KMS-11 (cell line): ENCODE measurements at regions not wholly inside any gene's neighbourhood (a gene's known extent, or its start where the extent isn't known, plus 50 kb on each side); places are given as distances from the start of the nearest gene placed in this dataset.

Experiments
- H2AFZ ChIP-seq: fragments of 200-600 bp; sonication (generic); 2 replicates; pipeline ENCODE4 v1.6.1; 2016; ENCODE audit warnings: antibody characterized with exemption, mixed run types, low read depth
- H3K27ac ChIP-seq: fragments of 200-600 bp; sonication (generic); 2 replicates; pipeline ENCODE4 v1.6.1; 2016; ENCODE audit warnings: mild to moderate bottlenecking, mixed run types
- H3K27me3 ChIP-seq: fragments of 200-600 bp; sonication (generic); 2 replicates; pipeline ENCODE4 v1.6.1; 2017; ENCODE audit warnings: mild to moderate bottlenecking, low read depth, mixed run types, moderate library complexity; ENCODE audit not compliant: insufficient read depth
- H3K36me3 ChIP-seq: fragments of 200-600 bp; sonication (generic); 2 replicates; pipeline ENCODE4 v1.6.1; 2017; ENCODE audit warnings: mild to moderate bottlenecking, mixed run types; ENCODE audit not compliant: insufficient read depth
- H3K4me1 ChIP-seq: fragments of 200-600 bp; sonication (generic); 2 replicates; pipeline ENCODE4 v1.6.1; 2016; ENCODE audit warnings: mild to moderate bottlenecking, low read depth, mixed run types; ENCODE audit not compliant: poor library complexity, severe bottlenecking
- H3K4me2 ChIP-seq: fragments of 200-600 bp; sonication (generic); 2 replicates; pipeline ENCODE4 v1.7.0; 2016; ENCODE audit warnings: mild to moderate bottlenecking, mixed run types
- H3K4me3 ChIP-seq: fragments of 200-600 bp; sonication (generic); IDR thresholded peaks from 2 replicates; pipeline ENCODE4 v1.6.1; 2017; ENCODE audit warnings: low read depth, low read length, mixed read lengths; ENCODE audit not compliant: insufficient read depth
- H3K79me2 ChIP-seq: fragments of 200-600 bp; sonication (generic); 2 replicates; pipeline ENCODE4 v1.6.1; 2016; ENCODE audit warnings: low read depth, mixed run types; ENCODE audit not compliant: insufficient read depth
- H3K9ac ChIP-seq: fragments of 200-600 bp; sonication (generic); 2 replicates; pipeline ENCODE4 v1.6.1; 2016; ENCODE audit warnings: mild to moderate bottlenecking, mixed run types
- H4K20me1 ChIP-seq: fragments of 200-600 bp; sonication (generic); 2 replicates; pipeline ENCODE4 v1.6.1; 2016; ENCODE audit warnings: mild to moderate bottlenecking, mixed run types; ENCODE audit not compliant: insufficient read depth
- TF ChIP-seq, protein P1 (sequence below): fragments of 200-600 bp; sonication (generic); conservative IDR thresholded peaks from 2 replicates; pipeline ENCODE4 v1.6.1; 2017; ENCODE audit warnings: low read depth, mild to moderate bottlenecking, antibody characterized with exemption, low read length, moderate library complexity, mixed read lengths

DNA sequence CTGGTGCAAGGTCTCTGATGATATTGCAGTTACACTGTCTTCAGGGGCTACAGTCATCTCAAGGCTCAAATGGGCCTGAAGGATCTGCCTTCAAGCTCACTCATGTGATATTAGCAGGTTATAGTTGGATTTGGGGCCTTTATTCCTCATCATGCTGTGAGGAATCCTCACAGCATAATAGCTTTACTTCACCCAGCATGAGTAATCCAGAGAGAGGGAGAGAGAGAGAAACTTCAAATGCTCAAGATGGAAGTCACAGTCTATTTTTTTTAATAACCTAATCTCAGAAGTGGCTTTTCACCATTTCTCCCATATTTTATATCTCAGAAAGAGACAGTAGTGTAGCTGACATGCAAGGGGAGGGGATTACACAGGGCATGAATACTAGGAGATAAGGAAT, 658.7 kb downstream of the EPHA4 start:
- H3K4me2 ChIP-seq: no peak overlapping the region
- H3K27ac ChIP-seq: no peak overlapping the region
- H3K4me3 ChIP-seq: no peak overlapping the region
- H2AFZ ChIP-seq: no peak overlapping the region
- no peak overlapping the region for H3K9ac ChIP-seq
- no peaks in the 10 kb centered on the region for H3K27me3 ChIP-seq
- no peaks in the 10 kb centered on the region for H3K79me2 ChIP-seq
- TF ChIP-seq, protein P1, sequence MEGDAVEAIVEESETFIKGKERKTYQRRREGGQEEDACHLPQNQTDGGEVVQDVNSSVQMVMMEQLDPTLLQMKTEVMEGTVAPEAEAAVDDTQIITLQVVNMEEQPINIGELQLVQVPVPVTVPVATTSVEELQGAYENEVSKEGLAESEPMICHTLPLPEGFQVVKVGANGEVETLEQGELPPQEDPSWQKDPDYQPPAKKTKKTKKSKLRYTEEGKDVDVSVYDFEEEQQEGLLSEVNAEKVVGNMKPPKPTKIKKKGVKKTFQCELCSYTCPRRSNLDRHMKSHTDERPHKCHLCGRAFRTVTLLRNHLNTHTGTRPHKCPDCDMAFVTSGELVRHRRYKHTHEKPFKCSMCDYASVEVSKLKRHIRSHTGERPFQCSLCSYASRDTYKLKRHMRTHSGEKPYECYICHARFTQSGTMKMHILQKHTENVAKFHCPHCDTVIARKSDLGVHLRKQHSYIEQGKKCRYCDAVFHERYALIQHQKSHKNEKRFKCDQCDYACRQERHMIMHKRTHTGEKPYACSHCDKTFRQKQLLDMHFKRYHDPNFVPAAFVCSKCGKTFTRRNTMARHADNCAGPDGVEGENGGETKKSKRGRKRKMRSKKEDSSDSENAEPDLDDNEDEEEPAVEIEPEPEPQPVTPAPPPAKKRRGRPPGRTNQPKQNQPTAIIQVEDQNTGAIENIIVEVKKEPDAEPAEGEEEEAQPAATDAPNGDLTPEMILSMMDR: no peak
- no peaks in the 10 kb centered on the region for H3K4me1 ChIP-seq
- H4K20me1 ChIP-seq: no peaks in the 10 kb centered on the region
- no peaks in the 10 kb centered on the region for H3K36me3 ChIP-seq

DNA sequence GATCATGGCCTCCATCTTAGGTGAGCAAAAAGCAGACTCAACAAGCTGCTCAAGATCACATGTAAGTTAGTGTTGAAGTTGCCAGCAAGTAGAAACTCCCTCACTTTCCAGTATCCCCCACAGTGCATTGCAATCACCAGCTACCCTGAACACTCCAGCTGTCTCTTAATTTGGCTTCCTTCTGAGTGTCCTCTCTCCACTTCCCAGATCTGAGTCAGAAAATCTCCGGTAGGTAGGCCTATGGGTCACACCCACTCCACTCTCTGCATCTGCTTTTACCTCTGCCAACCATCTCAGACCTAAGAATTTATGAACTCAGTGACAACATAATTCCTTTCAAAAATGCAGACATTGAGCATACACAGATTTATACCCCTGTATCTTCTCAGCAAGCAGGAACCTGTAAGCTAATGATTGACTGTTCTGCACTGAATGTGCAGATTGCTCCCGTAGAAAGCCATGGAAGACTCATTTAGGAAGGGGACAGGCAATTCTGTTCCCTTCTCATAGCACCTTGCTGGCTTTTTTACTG, 656.9 kb downstream of the EPHA4 start:
- Histone ChIP-seq H3K4me2 (no peak overlapping the region), H3K4me1 (no peaks in the 10 kb centered on the region), H3K36me3 (no peaks in the 10 kb centered on the region), H4K20me1 (no peaks in the 10 kb centered on the region), H3K9ac (no peak overlapping the region), H3K4me3 (no peak overlapping the region), H3K79me2 (no peaks in the 10 kb centered on the region), H2AFZ (no peak overlapping the region), H3K27me3 (no peaks in the 10 kb centered on the region), H3K27ac (no peak overlapping the region)
- TF ChIP-seq, protein P1: no peak

DNA sequence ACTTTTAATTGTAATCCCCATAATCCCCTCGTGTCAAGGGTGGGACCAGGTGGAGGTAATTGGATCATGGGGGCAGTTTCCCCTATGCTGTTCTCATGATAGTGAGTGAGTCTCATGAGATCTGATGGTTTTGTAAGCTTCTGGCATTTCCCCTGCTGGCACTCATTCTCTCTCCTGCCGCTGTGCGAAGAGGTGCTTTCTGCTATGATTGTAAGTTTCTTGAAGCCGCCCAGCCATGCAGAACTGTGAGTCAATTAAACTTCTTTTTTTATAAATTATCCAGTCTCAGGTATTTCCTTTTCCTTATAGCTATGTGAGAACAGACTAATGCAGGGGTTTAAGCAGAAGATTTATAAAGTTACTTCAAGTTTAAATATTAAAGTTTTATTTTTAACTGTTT, 655.2 kb downstream of the EPHA4 start:
- Histone ChIP-seq H3K36me3 (no peaks in the 10 kb centered on the region), H3K9ac (no peak overlapping the region), H3K4me3 (no peak overlapping the region), H2AFZ (no peak overlapping the region), H3K4me1 (no peaks in the 10 kb centered on the region), H3K27ac (no peak overlapping the region), H4K20me1 (no peaks in the 10 kb centered on the region), H3K4me2 (no peak overlapping the region), H3K27me3 (no peaks in the 10 kb centered on the region), H3K79me2 (no peaks in the 10 kb centered on the region)
- TF ChIP-seq, protein P1: no peak

DNA sequence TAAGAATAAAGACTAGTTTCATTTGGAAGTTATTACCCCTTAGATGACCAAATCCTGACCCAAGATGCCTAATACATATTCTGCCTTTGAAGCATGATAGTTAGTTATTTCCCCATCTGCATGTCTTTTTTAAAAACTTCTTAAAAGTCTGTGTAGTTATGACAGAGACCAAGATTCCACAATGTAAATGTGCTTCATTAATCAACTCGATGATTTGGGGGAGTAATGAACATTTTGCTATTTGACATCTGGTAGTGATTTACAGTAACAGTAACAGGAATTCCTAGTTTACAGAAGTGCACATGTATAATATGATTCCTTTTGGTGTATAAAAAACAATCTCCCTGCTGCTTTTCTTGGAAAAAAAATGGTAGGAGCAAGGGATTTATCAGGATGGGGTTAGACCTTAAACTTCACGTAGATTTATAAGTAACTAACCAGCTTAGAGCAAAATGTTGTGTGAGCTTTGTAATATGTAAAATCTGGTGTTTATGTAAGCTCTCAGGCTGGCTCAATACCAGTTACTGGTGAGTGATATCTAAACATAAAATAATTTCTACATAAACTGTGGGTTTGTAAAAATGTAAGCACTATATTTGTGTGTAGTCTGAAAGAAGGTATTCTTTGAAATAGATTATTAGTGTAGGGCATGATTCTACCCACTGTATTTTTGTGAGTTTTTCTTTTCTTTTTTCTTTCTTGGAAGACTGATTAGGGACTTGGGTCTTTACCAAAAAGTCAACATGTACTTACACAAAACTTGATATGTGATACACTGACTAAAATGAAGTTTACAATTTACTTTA, 641.6 kb downstream of the EPHA4 start:
- H3K27ac ChIP-seq: no peak overlapping the region
- no peaks in the 10 kb centered on the region for H3K4me1 ChIP-seq
- TF ChIP-seq, protein P1: no peak
- no peaks in the 10 kb centered on the region for H4K20me1 ChIP-seq
- H3K9ac ChIP-seq: no peak overlapping the region
- no peak overlapping the region for H3K4me3 ChIP-seq
- H3K4me2 ChIP-seq: no peak overlapping the region
- no peaks in the 10 kb centered on the region for H3K27me3 ChIP-seq
- H3K79me2 ChIP-seq: no peaks in the 10 kb centered on the region
- H2AFZ ChIP-seq: no peak overlapping the region
- no peaks in the 10 kb centered on the region for H3K36me3 ChIP-seq
